ENCODE measurements at regions not wholly inside any gene's neighbourhood (a gene's known extent, or its start where the extent isn't known, plus 50 kb on each side); places are given as distances from the start of the nearest gene placed in this dataset.

DNA sequence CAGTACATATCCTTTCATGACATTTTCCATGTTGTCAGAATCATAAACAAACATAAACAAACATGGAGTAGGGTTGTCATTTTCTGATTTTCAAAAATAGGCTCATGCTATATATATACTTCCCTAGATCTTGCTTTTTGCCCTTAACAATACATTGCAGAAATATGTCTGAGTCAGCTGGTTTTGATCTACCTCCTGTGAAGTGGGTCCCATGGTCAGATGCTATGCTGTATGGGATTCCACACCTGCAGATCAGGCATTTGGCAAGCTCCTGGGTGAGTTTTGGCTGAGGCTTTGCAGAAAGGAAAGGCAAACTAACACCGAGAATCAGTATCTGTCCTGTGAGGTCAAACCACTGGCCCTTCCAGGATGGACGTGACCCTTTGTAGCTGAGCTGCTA is 183.0 kb upstream of the ARID2 start:
- H2AFZ ChIP-seq (ENCODE audit: low read depth), result no peak overlapping the region
- H3K4me2 ChIP-seq, result no peak overlapping the region; the same call in 1 of the 2 replicates
- H3K79me2 ChIP-seq (ENCODE audit: insufficient read depth, low read depth), result no peaks in the 10 kb centered on the region
- no peaks in the 10 kb centered on the region for H3K36me3 ChIP-seq (ENCODE audit: insufficient read depth)
- H3K27ac ChIP-seq, result no peak overlapping the region
- H3K9ac ChIP-seq, result no peak overlapping the region
- no peak for TF ChIP-seq CTCF (conservative IDR thresholded peaks at IDR 0.05; ENCODE audit: low read depth, low read length)
- no peaks in the 10 kb centered on the region for H3K27me3 ChIP-seq (ENCODE audit: insufficient read depth, low read depth)
- no peaks in the 10 kb centered on the region for H4K20me1 ChIP-seq (ENCODE audit: insufficient read depth)
- H3K4me3 ChIP-seq (IDR thresholded peaks at IDR 0.05; ENCODE audit: insufficient read depth, low read depth, low read length), result no peak overlapping the region
- peaks cover 6% of the 10 kb centered on the region for H3K4me1 ChIP-seq (ENCODE audit: low read depth, poor library complexity, severe bottlenecking)

- Histone ChIP-seq H3K9ac (no peak overlapping the region), H3K36me3 (ENCODE audit: insufficient read depth) (no peaks in the 10 kb centered on the region), H3K4me2 (no peak overlapping the region), H3K27ac (no peak overlapping the region), H3K79me2 (ENCODE audit: insufficient read depth, low read depth) (no peaks in the 10 kb centered on the region), H3K27me3 (ENCODE audit: insufficient read depth, low read depth) (no peaks in the 10 kb centered on the region), H2AFZ (ENCODE audit: low read depth) (no peak overlapping the region), H3K4me3 (IDR thresholded peaks at IDR 0.05; ENCODE audit: insufficient read depth, low read depth, low read length) (no peak overlapping the region), H3K4me1 (ENCODE audit: low read depth, poor library complexity, severe bottlenecking) (peaks cover 6% of the 10 kb centered on the region), H4K20me1 (ENCODE audit: insufficient read depth) (no peaks in the 10 kb centered on the region)
- no peak for TF ChIP-seq CTCF (conservative IDR thresholded peaks at IDR 0.05; ENCODE audit: low read depth, low read length)
Measured at GRCh38 chr12:45547132-45547531, 182.4 kb upstream of the ARID2 start.

DNA sequence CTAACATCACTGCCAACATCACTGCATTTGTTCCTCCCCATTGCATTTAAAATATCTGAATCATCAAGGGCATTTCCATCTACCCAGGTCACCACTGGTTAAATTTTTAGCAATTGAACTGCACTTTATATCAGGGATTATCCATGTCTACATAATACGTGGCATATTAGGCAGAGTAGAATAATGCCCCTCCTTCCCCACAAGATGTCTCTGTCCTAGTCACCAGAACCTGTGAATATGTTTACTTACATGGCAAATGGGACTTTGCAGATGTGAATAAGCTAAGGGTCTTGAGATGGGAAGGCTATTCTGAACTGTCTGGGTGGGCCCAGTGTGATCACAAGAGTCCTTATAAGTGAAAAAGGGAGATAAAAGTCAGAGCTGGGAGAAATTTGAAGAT is 181.7 kb upstream of the ARID2 start:
- Histone ChIP-seq H3K79me2 (ENCODE audit: insufficient read depth, low read depth) (no peaks in the 10 kb centered on the region), H2AFZ (ENCODE audit: low read depth) (no peak overlapping the region), H3K27ac (no peak overlapping the region), H4K20me1 (ENCODE audit: insufficient read depth) (no peaks in the 10 kb centered on the region), H3K36me3 (ENCODE audit: insufficient read depth) (no peaks in the 10 kb centered on the region), H3K4me1 (ENCODE audit: low read depth, poor library complexity, severe bottlenecking) (peaks cover 6% of the 10 kb centered on the region), H3K9ac (no peak overlapping the region), H3K4me3 (IDR thresholded peaks at IDR 0.05; ENCODE audit: insufficient read depth, low read depth, low read length) (no peak overlapping the region), H3K27me3 (ENCODE audit: insufficient read depth, low read depth) (no peaks in the 10 kb centered on the region), H3K4me2 (no peak overlapping the region)
- TF ChIP-seq CTCF (conservative IDR thresholded peaks at IDR 0.05; ENCODE audit: low read depth, low read length), result no peak

- Histone ChIP-seq H3K79me2 (ENCODE audit: insufficient read depth, low read depth) (no peaks in the 10 kb centered on the region), H4K20me1 (ENCODE audit: insufficient read depth) (no peaks in the 10 kb centered on the region), H3K27me3 (ENCODE audit: insufficient read depth, low read depth) (no peaks in the 10 kb centered on the region), H3K4me2 (no peak overlapping the region), H3K27ac (no peak overlapping the region), H3K4me3 (IDR thresholded peaks at IDR 0.05; ENCODE audit: insufficient read depth, low read depth, low read length) (no peak overlapping the region), H2AFZ (ENCODE audit: low read depth) (no peak overlapping the region), H3K9ac (no peak overlapping the region), H3K4me1 (ENCODE audit: low read depth, poor library complexity, severe bottlenecking) (peaks cover 6% of the 10 kb centered on the region), H3K36me3 (ENCODE audit: insufficient read depth) (no peaks in the 10 kb centered on the region)
- no peak for TF ChIP-seq CTCF (conservative IDR thresholded peaks at IDR 0.05; ENCODE audit: low read depth, low read length)
Measured at GRCh38 chr12:45548426-45548825, 181.1 kb upstream of the ARID2 start.

All from KMS-11 (cell line).